C4-2B (cell line): ENCODE measurements at regions not wholly inside any gene's neighbourhood (a gene's known extent, or its start where the extent isn't known, plus 50 kb on each side); places are given as distances from the start of the nearest gene placed in this dataset.

Experiments used
- CTCF ChIP-seq: fragments of 450-650 bp; conservative IDR thresholded peaks from 2 replicates; pipeline ENCODE4 v1.5.1; 2017; ENCODE audit warnings: mild to moderate bottlenecking
- ZFX ChIP-seq: fragments of 450-650 bp; IDR thresholded peaks from 2 replicates; pipeline ENCODE4 v1.6.1; 2017

GRCh38 chr2:64731746-64732145 lies 78.0 kb upstream of the SERTAD2 start:
- TF ChIP-seq CTCF, result no peak
- TF ChIP-seq ZFX, result no peak
